AML-193 (cell line): ENCODE measurements at regions not wholly inside any gene's neighbourhood (a gene's known extent, or its start where the extent isn't known, plus 50 kb on each side); places are given as distances from the start of the nearest gene placed in this dataset.

Experiments used
- DNase-seq, 2 experiments: peaks; one replicate each; lab custom pipeline; 2025; lab: John Stamatoyannopoulos, UW

DNA sequence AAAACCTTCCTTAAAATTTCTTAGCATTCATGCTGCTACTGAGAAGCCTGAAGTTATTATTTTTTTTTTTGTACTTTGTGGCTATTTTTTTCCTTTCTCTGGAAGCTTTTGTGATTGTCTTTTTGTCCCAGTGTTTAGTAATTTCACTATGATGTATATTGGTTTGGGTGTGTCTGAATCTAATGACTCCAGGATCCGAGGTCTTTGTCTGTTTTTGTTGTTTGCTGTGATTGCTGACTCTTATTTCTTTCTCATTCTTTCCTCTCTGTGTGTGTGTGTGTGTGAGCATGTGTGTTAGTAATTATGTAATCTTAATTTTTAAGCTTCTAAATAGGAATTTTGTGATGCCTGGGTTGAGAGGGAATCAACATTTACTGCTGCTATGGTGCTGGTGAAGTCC is 152.0 kb downstream of the RAP2B start:
- no peak for DNase-seq

DNA sequence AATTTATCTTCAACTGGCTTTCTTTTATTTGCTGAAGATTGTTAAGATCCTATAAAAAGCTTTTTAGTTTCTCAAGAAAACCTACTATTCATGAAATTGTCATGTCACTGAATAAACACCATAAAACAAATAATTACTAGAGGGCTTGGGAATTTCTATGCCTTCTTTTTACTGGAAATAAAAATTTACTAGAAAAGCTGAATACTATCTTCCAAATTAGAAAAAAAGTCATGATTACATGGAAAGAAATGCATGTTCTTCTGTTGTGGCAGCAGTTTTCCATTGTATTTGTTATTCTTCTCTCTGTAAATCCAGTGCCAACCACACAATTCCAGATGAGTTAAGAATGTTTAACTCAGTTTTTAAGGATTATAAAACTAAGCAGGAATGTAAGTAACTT is 153.8 kb downstream of the RAP2B start:
- no peak for DNase-seq

DNA sequence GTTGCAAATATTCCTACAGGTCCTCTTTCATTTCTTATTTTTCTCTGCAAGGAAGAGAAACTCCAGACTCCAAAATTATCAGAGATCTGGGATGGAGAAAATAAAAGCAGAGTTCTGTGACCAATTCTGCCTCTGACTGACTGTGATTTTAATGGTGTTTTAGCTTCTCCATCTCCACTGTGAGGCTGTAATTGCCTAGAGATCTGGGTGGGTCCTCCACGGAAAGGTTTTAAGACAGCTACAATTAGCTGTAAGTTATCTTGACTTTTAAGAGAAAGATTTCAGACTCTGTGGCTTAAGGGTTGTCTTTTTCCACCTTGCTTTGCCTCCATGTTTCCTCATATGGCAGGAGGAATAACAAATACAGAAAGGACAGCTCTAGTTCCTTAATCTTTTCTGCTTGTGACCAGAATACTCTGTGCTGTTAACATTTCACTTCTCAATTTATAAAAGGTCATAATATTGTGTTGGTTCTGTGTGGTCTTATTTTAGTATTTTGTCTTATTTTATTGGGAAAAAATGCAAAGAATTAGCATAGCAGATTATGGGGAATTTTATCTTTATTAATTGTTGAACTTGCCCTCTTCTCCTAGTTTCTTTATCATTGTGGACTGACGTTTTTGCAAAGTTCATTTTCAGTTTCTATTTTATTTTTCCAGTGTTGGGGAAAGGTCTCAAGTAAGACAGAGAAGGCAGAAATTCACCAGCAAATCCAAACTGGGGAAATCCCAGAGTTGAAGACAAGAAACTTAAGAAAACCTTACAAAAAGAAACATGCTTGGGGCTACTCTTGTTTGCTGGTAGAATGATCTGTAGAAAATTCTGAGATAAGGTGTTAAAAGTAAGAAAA is 157.9 kb downstream of the RAP2B start:
- DNase-seq, result no peak

DNA sequence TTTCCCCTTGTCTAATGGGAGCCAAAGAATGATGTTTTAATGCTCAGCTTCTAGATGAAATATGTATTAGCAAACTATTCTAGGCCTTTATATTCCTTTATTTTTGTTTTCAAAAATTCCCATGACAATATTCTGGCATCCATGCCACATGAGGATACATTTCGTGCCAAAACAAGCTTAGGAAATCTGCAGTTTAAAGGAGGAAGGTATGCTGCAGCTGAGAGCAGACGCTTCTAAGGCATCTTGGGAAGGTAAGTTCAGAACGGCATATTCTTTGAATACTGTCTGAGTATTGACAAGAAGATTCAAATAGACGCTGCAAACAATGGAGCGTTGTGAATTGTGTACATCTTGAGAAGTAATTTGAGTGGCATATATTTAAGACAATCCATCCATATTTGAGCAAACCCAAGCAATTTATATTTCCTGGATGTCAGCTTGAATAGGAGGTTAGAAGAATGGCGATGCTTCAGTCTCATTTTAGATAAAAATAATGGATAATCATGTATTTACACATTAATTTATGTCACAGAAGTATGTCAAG is 158.6 kb downstream of the RAP2B start:
- no peak for DNase-seq

DNA sequence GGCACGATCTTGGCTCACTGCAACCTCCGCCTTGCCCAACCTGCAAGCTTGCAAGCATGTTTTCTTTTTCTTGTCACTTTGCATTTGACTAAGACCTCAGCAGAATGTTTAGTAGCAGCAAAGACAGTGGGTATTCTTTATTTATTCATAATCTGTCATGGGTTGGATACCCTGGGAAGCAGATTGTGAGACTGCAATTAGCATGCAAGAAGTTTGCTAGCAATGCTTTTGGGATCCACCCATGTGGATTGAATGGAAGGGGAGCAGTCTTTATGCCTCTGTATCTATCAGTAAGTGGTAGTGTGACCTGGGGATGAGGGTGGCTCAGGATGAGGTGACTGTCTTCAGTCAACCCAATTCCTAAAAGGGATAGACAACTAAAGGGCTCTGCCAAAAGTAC is 166.7 kb downstream of the RAP2B start:
- no peak for DNase-seq

DNA sequence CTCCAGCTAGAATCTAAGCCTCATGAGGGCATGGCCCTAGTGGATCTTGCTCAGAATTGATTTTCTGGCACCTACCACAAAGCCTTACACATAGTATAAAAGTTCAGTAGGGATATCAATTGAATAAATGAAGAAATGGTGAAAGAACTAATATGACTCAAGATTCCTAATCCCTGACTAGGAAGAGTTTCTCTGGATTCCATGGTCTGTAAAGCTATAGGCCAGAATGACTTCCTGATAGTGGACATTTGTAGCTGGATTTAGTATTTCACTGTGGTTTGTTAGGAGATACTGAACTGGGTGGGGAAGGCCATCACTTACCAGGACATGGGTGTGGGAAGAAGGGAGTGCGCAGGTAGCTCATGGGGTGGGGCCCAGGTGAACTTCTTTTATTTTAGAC is 168.9 kb downstream of the RAP2B start:
- no peak for DNase-seq

DNA sequence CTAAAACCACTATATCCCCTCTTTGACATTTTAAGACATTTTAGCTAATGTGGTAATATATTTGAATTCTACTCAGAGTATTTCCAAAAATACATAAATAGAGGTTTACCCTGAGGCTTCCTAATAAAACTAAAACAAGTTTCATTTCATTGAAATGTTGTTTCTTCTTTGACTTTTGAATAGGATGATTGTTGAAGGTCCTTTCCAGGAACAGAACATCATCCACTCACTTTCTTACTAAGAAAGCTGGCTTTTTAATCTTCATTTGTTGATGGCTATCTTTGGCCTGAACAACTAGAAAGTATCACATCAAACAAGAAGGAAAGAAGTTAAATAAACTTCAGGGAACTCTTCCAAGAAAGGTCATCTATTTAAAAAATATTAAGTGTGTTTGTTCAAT is 169.7 kb downstream of the RAP2B start:
- DNase-seq, result no peak

DNA sequence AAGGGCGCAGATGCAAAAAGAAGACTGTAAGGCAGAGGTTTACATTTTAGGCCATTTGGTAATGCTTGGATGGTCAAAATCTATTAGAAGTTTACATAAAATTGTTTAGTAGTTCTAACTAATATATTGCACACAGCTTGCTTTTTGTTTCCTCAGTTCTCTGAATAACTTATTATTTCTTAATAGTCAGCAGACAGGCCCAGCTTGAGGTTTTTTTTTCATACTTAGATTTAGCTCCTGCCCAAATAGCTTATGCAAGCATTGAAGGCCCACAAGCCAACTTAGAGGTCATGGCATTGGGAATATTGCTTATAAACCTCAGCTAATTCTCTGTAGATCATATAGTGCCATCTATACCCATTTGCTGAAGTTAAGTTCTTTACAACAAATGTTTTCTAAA is 172.5 kb downstream of the RAP2B start:
- no peak for DNase-seq

DNA sequence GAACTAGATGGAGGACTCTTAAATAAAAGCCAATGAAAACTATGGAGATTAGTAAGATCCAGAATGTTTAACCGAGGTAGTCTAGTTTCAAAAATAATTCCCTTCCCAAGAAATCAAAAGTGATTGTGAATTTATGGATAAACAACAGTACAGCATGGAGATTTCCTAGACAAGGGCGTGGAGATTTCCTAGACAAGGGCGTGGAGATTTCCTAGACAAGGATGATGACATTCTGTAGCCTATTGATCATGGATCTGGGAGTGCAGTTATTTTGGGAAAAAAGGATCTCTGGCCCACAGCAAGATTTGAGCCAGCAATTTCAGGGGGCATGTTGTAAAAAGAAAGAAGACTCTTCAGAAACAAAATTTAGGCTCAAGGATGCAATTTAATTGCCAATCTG is 175.3 kb downstream of the RAP2B start:
- DNase-seq, result no peak

DNA sequence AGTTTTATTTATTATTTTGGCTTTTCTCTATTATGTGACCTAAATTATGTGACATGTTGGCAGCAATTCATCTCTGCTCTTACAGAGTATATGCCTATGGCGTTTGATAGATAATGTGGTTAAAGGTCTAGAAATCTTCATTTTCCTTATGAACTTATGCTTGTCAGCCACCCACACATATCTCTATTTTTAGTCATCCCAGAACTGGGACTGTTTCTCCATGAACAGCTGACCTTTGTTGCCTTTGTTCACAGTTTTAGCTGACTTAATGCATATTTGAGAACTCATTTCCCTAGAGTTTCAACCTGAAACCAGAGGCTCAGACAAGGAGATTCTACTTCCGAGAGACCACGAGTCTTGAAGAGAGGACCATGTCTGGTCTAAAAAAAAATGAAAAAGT is 176.5 kb downstream of the RAP2B start:
- DNase-seq, result no peak

DNA sequence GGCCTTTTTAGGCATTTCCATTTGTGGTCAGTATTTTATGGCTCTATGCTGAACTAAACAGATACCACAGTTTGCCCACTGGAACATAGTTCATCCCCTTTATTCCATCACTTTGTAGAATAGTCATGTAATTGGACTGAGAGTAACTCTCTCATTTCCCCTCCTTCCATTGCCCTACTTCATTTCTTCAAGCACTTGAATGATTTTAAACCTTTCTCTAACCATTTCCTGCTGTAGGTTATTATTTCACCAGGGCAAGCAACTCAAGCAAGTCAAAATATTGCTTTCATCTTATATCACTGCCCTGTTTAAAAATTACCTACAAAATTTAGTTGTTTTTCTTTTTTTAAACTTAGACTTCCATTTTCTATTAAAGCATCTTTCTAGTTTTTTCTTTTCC is 177.0 kb downstream of the RAP2B start:
- DNase-seq, result no peak

DNA sequence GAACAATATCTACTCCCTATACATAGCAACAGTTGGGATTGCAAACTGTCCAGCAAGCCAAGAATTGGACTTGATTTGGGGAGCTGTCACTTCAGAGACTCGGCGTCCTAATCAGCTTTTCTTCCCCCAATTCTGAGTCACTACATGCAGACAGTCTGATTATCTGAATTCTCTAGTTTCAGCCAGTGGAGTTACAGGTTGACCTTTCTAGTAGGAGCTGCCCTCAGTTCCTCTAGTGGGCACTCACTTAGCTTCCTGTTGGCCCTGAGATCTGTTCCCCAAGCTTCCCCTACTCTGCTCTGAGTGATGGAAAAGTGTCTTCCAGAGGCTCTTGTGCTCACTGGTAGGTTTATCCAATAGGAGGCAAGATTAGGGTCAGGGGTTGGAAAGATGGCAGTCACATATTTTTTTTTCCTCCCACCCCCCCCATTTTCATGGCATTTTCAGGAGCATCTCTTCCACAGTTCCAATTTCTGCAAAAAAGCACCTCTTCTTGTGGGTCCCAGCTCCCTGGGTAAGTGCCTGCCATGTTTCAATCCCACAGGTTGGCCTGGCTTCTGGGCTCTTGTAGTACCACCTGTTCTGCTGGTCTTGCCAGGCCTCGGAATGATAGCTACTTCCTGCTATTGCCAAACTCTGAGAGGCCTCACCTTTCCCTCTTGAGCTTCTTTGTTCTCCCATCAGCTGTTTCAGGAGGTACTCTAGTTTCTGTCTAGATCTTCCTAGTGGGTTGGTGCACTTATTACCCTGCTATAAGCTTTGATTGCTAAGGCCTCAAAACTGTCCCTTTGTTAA is 182.2 kb downstream of the RAP2B start:
- DNase-seq, result no peak

DNA sequence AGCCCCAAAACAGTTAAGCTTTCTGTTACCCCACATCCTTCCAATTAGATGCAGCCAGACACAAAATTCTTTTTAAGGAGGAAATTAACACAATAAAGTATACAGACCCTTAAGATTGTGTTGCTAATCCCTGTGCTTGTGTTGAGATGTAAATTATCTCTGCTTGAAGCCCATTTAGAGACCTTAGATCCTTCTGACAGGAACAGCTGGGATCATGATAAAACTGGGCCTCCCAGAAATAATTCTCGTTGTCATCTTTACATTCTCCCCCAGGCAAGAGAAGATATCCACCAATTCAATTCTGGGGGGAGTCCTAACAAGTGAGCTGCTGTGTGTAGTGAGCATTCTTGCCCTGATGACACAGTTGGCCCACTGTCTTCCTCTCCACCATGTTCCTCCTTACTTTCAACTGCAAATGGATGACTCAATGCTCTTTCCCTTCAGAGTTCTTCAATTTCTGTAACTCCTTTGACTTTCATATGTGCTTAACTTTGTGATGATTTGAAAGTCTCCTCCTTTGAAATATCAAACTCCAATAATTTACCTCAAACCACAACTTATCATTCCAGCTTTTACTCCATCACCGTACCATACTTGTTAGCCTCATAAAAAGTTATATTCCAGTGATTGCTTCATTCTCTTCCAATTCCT is 186.6 kb downstream of the RAP2B start:
- DNase-seq, result no peak

DNA sequence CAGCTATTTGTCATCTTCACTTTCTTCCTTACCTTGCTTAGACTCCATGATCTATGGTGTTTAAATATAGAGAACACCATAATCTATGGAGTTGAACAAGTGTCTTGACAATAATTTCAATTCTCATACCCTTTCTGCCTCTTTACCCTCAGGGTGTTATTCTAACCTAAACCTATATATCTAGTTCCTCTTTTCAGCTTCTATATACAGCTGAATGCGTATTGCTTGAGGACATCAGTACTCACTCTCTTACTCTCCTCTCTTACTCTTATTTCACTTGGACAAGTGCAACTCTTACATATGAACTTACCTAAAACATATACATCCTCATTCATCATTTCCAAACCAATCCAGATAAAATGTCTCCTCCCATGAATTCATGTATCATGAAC is 187.1 kb downstream of the RAP2B start:
- peak; percentile 45 to 77 for DNase-seq

DNA sequence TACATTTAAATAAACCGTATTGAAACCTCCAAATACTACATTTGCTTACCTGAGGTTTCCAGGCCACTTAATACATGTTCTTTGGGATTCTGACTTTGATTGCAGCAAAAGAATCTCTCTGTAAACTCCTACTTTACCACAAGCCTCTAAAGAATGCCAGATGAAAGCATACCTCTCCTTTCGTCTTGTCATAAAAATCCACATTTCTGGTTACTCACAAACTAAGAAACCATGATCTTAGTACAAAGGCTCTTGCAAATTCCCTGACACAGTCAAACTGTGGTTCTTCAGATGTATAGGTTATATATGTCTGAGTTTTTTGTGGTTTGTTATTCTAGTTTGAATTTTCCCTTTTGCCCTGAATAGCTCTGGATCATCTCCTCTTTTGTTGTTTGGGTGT is 188.4 kb downstream of the RAP2B start:
- DNase-seq, result no peak

DNA sequence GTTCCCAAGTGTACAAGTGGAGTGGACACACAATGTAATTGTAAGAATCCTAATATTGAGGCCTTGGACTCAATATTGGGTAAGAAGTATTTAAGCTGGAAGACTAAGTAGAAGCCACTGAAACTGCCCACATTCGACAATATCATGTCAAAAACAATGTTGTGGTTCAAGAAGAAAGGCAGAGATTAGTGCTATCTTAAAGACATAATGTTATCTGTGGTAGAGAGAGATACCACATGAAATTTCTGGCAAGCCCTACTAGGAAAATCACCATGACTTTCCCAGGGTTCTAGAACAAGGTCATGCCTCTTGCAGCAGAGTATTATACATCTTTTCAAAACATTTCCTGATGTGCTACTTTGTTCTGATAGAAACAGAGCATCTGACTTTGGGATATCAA is 192.6 kb downstream of the RAP2B start:
- DNase-seq, result no peak

DNA sequence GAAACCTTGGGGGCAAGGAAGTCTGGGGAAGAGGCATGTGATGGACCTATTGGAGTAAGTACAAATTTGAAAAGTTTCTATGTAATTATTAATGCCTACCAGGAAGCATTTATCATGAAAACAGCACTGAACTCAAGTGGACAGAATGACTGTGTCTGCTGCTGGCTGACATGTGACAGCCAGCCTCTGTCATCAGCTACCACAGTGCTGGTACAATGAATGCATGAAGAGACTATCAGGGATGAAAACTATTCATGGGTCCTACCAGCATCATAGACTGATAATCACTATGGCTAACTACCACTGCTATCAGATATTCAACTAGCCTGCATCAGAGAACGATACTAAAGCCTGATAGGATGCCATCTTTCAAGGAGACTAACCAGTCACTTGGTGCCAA is 193.5 kb downstream of the RAP2B start:
- DNase-seq, result no peak

DNA sequence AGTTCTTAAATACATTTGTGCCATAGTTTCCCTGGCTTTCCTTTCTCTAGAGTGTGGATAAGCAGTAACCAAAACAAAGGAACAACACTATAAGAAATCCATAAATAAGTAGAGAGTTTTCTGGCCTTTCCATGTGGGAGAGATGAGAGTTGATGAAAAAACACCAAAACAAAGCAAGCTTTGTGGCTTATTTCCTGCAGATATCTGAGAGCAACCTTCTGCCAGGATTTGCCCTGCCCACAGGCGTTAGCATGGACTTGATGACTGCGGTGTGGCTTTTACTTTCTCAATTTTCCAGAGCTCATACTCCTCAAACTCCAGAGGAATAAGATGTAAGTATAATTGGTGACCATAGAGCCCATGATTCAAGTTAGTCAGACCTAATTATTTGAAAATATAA is 194.9 kb downstream of the RAP2B start:
- DNase-seq, result no peak

DNA sequence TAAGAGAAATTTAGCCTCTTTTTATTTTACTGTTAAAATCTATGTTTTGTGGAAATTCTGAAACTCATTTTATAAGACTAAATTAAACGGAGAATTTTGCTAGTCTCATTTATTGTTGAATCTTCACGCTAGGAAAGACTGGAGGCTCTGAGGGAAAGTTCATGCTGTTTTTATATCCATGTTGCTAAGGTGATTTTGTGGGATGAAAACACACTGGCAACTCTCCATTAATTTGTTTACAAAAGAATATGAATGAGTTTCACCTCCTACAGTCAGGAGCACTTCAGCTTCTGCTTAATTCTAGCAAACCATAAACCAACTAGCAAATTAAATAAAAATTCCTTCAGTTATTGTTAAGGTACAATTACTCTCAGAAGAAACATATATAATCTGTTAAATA is 195.4 kb downstream of the RAP2B start:
- no peak for DNase-seq

DNA sequence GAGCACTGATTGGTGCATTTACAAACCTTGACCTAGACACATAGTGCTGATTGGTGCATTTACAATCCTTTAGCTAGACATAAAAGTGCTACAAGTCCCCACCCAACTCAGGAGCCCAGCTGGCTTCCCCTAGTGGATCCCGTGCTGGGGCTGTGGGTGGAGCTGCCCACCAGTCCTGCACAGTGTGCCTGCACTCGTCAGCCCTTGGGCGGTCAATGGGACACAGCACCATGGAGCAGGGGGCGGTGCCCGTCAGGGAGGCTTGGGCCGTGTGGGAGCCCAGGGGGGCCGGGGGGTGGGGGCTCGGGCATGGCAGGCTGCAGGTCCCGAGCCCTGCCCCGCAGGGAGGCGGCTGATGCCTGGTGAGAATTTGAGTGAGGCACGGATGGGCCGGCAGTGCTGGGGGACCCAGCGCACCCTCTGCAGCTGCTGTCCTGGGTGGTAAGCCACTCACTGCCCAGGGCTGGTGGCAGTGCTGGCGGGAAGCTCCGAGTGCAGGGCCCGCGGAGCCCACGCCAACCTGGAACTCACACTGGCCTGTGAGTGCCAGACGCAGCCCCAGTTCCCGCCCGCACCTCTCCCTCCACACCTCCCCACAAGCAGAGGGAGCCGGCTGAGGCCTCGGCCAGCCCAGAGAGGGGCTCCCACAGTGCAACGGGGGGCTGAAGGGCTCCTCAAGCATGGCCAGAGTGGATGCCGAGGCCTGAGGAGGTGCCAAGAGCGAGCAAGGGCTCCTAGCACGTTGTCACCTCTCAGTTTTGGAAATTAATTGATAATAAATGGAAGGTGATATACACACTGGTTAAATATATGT is 207.7 kb downstream of the RAP2B start:
- DNase-seq, result no peak

DNA sequence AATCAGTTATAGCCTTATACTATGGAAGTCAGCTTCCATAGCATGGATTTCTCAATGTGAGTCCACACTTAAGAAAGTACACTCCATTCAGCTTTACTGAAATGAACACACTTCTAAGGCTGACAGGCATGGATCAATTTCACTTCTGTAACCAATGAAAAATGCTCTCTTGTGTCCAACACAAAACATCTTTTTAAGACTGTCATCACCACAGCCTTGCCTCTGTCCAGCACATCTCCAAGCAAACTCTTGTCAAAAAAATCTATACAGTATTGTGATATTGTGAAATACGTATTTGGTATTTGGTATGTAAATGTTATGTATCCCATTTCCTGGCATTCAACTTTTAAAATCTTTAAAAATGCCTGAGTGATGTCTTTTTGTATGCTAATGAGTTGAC is 208.7 kb downstream of the RAP2B start:
- no peak for DNase-seq

DNA sequence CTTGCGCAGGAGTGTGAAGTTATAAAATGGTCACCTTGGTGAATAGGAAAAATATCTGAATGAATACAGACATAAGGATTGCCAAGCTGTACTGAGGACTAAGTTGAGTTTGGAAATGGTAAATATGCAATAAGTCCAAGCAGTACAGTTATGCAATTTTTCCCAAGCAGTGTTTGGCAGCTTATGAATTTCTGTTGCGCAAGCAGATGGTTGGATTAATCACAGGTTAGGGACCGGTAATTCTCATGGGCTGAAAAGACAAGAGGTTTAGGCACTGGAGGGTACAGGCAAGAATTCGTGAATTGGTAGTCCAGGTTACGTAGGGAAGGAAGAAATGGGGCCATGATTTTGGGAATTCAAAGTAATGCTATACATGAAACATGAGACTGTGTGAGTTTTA is 210.3 kb downstream of the RAP2B start:
- DNase-seq, result peak; percentile 73 to 82
